ENCODE measurements at regions not wholly inside any gene's neighbourhood (a gene's known extent, or its start where the extent isn't known, plus 50 kb on each side); places are given as distances from the start of the nearest gene placed in this dataset.

- intact Hi-C loops (cut with micrococcal nuclease): no loop called here
- Histone ChIP-seq H3K9me1 (replicated peaks; ENCODE audit: control insufficient read depth, extremely low read depth, insufficient read depth, low read length) (no peaks in the 10 kb centered on the region), H3K9me3 (replicated peaks; ENCODE audit: control insufficient read depth, insufficient read depth, low read length) (no peaks in the 10 kb centered on the region), H3K36me3 (ENCODE audit: control insufficient read depth in 2 of 2, extremely low read depth in 1 of 2, insufficient read depth in 2 of 2, low read length in 2 of 2) (no peaks in the 10 kb centered on the region), H3K4me3 (replicated peaks in 1 of 3; ENCODE audit: insufficient read depth in 1 of 3, low read depth in 1 of 3, low read length in 3 of 3) (no peak overlapping the region), H3K9ac (replicated peaks; ENCODE audit: extremely low read depth, insufficient read depth, low read length) (no peak overlapping the region), H2AFZ (ENCODE audit: low read depth, low read length) (no peak overlapping the region), H3K79me2 (ENCODE audit: control insufficient read depth, insufficient read depth, low read length) (no peaks in the 10 kb centered on the region), H4K20me1 (replicated peaks; ENCODE audit: control insufficient read depth, extremely low read depth, insufficient read depth, low read length) (no peaks in the 10 kb centered on the region), H3K27me3 (ENCODE audit: control insufficient read depth in 2 of 2, insufficient read depth in 2 of 2, low read length in 2 of 2) (no peaks in the 10 kb centered on the region), H3K4me2 (ENCODE audit: insufficient read depth, low read length) (no peak overlapping the region), H3K27ac (ENCODE audit: insufficient read depth, low read depth, low read length) (no peak overlapping the region), H3K4me1 (ENCODE audit: control insufficient read depth, extremely low read depth, insufficient read depth, low read length) (no peaks in the 10 kb centered on the region)
- ChIA-PET POLR2A (no interaction called here), CTCF (no interaction called here)
- dilution Hi-C loops (cut with MboI; ENCODE audit: extremely low pct_ligation_motif_present, low sequenced_read_pairs): no loop called here
- TF ChIP-seq MAX (IDR thresholded peaks at IDR 0.05; ENCODE audit: insufficient read depth, insufficient read length) (no peak), JUN (IDR thresholded peaks at IDR 0.05; ENCODE audit: borderline replicate concordance, insufficient read depth, insufficient read length, low read depth) (no peak), MYC (IDR thresholded peaks at IDR 0.05; ENCODE audit: low read depth, low read length) (no peak), EZH2 (IDR thresholded peaks at IDR 0.05; ENCODE audit: borderline replicate concordance, low read depth, low read length, severe bottlenecking) (no peak), POLR2A (IDR thresholded peaks at IDR 0.05; ENCODE audit: low read depth, low read length) (no peak), FOS (IDR thresholded peaks at IDR 0.05; ENCODE audit: borderline replicate concordance, insufficient read depth, low read length) (no peak), CTCF (IDR thresholded peaks at IDR 0.05; ENCODE audit: extremely low read depth in 1 of 2, insufficient read depth in 1 of 2, low read depth in 1 of 2, low read length in 2 of 2) (no peak), GATA2 (IDR thresholded peaks at IDR 0.05; ENCODE audit: insufficient read depth, insufficient read length, low read depth, low read length) (no peak), POLR2AphosphoS5 (IDR thresholded peaks at IDR 0.05; ENCODE audit: insufficient read depth, low read depth, low read length) (no peak)
- FAIRE-seq (no peak), DNase-seq (ENCODE audit: low read depth, low spot score) (no peak)
- no TSS peak for BruUV-seq (replicated peaks)
These were observed 112.1 kb downstream of the TRIM29 start for GRCh38 chr11:120025606-120026335.

All from endothelial cell of umbilical vein (primary cell).